Progenitor cell of endocrine pancreas (in vitro differentiated cells): ENCODE measurements at regions not wholly inside any gene's neighbourhood (a gene's known extent, or its start where the extent isn't known, plus 50 kb on each side); places are given as distances from the start of the nearest gene placed in this dataset.

Experiments used
- DNase-seq: peaks from one replicate; pipeline ENCODE4 v3.0.0; 2021; ENCODE audit warnings: low spot score; ENCODE audit not compliant: unreplicated experiment
- H3K27ac Mint-ChIP-seq: 2 replicates; pipeline ENCODE4 v1.8.0; 2021; ENCODE audit warnings: mild to moderate bottlenecking, moderate library complexity, mixed read lengths
- H3K27me3 Mint-ChIP-seq: 2 replicates; pipeline ENCODE4 v1.8.0; 2021; ENCODE audit warnings: mixed read lengths
- H3K36me3 Mint-ChIP-seq: 2 replicates; pipeline ENCODE4 v1.8.0; 2022; ENCODE audit warnings: mixed read lengths; ENCODE audit not compliant: insufficient read depth
- H3K4me1 Mint-ChIP-seq: 2 replicates; pipeline ENCODE4 v1.8.0; 2021; ENCODE audit warnings: low read depth, mixed read lengths
- H3K4me3 Mint-ChIP-seq: 2 replicates; pipeline ENCODE4 v1.8.0; 2021; ENCODE audit warnings: low read depth, mild to moderate bottlenecking, moderate library complexity, mixed read lengths
- H3K9me3 Mint-ChIP-seq: 2 replicates; pipeline ENCODE4 v1.8.0; 2021; ENCODE audit warnings: low read depth, mixed read lengths
- CTCF ChIP-seq: fragments of 200-600 bp; sonication (generic); IDR thresholded peaks from one replicate; pipeline ENCODE4 v1.5.0; 2021; ENCODE audit warnings: antibody characterized with exemption, mild to moderate bottlenecking; ENCODE audit not compliant: unreplicated experiment

- Mint-ChIP-seq H3K36me3 (no peaks in the 10 kb centered on the region), H3K27ac (no peak overlapping the region), H3K27me3 (no peaks in the 10 kb centered on the region), H3K4me1 (no peaks in the 10 kb centered on the region), H3K4me3 (no peak overlapping the region), H3K9me3 (peaks cover 3% of the 10 kb centered on the region)
- DNase-seq: no peak
- TF ChIP-seq CTCF: no peak
These were observed 1092.7 kb downstream of the BRD1 start for GRCh38 chr22:48734961-48735360.

GRCh38 chr22:48734359-48734758, 1093.3 kb downstream of the BRD1 start:
- H3K27me3 Mint-ChIP-seq: no peaks in the 10 kb centered on the region
- H3K27ac Mint-ChIP-seq: no peak overlapping the region
- H3K9me3 Mint-ChIP-seq: peaks cover 2% of the 10 kb centered on the region
- no peaks in the 10 kb centered on the region for H3K36me3 Mint-ChIP-seq
- no peak overlapping the region for H3K4me3 Mint-ChIP-seq
- no peak for TF ChIP-seq CTCF
- DNase-seq: no peak
- H3K4me1 Mint-ChIP-seq: no peaks in the 10 kb centered on the region

GRCh38 chr22:48729499-48730171, 1098.0 kb downstream of the BRD1 start:
- peaks cover 15% of the 10 kb centered on the region for H3K9me3 Mint-ChIP-seq
- no peak overlapping the region for H3K27ac Mint-ChIP-seq
- peaks cover 5% of the 10 kb centered on the region for H3K36me3 Mint-ChIP-seq
- DNase-seq: no peak
- TF ChIP-seq CTCF: no peak
- H3K27me3 Mint-ChIP-seq: no peaks in the 10 kb centered on the region
- no peak overlapping the region for H3K4me3 Mint-ChIP-seq
- no peaks in the 10 kb centered on the region for H3K4me1 Mint-ChIP-seq

GRCh38 chr22:48727454-48728058, 1100.1 kb downstream of the BRD1 start:
- Mint-ChIP-seq H3K36me3 (peaks cover 5% of the 10 kb centered on the region), H3K4me3 (no peak overlapping the region), H3K27me3 (no peaks in the 10 kb centered on the region), H3K27ac (no peak overlapping the region), H3K4me1 (no peaks in the 10 kb centered on the region), H3K9me3 (peaks cover 15% of the 10 kb centered on the region)
- TF ChIP-seq CTCF: no peak
- DNase-seq: no peak

- TF ChIP-seq CTCF: no peak
- no peak overlapping the region for H3K4me3 Mint-ChIP-seq
- H3K27me3 Mint-ChIP-seq: no peaks in the 10 kb centered on the region
- DNase-seq: no peak
- H3K9me3 Mint-ChIP-seq: peaks cover 15% of the 10 kb centered on the region
- H3K4me1 Mint-ChIP-seq: no peaks in the 10 kb centered on the region
- peaks cover 5% of the 10 kb centered on the region for H3K36me3 Mint-ChIP-seq
- H3K27ac Mint-ChIP-seq: no peak overlapping the region
These were observed 1102.8 kb downstream of the BRD1 start for GRCh38 chr22:48724899-48725298.
